GM10248 (cell line): ENCODE measurements at regions not wholly inside any gene's neighbourhood (a gene's known extent, or its start where the extent isn't known, plus 50 kb on each side); places are given as distances from the start of the nearest gene placed in this dataset.

Experiments used
- CTCF ChIA-PET: fragments of 300-600 bp; sonication (Branson Sonifier 250); formaldehyde crosslinking; extraction: SDS; loops from one replicate; lab custom pipeline; 2021; ENCODE audit warnings: antibody characterized with exemption; lab: Yijun Ruan, JAX
- POLR2A ChIA-PET: fragments of 350-650 bp; sonication (Branson Sonifier 250); formaldehyde crosslinking; extraction: SDS; loops from one replicate; lab custom pipeline; 2020; ENCODE audit warnings: antibody characterized with exemption; lab: Yijun Ruan, JAX
- DNase-seq: peaks from one replicate; pipeline ENCODE4 v3.0.0; 2012; ENCODE audit errors: extremely low spot score
- CTCF ChIP-seq: IDR thresholded peaks from 2 replicates; pipeline ENCODE4 v1.5.1; 2012; ENCODE audit warnings: mild to moderate bottlenecking, low read depth; ENCODE audit errors: extremely low read depth, missing control alignments, control extremely low read depth

- TF ChIP-seq CTCF, result no peak
- ChIA-PET POLR2A (no interaction called here), CTCF (no interaction called here)
- no peak for DNase-seq
Observed at GRCh38 chr17:63099425-63099824, 133.4 kb downstream of the TANC2 start.

GRCh38 chr17:63102034-63102433, 136.0 kb downstream of the TANC2 start:
- no peak for TF ChIP-seq CTCF
- ChIA-PET POLR2A (no interaction called here), CTCF (no interaction called here)
- no peak for DNase-seq

GRCh38 chr17:63106050-63106449, 140.0 kb downstream of the TANC2 start:
- DNase-seq, result no peak
- POLR2A ChIA-PET, result no interaction called here
- CTCF ChIA-PET, result interaction anchor here (1.1 kb wide), 1 partner anchor 35 kb away, joined by 3 read pairs; no protein-coding TSS in a partner anchor
- TF ChIP-seq CTCF, result no peak

GRCh38 chr17:63109661-63110060, 143.6 kb downstream of the TANC2 start:
- CTCF ChIA-PET, result no interaction called here
- TF ChIP-seq CTCF, result no peak
- no peak for DNase-seq
- POLR2A ChIA-PET, result no interaction called here

GRCh38 chr17:63113167-63113566, 147.1 kb downstream of the TANC2 start:
- TF ChIP-seq CTCF, result no peak
- DNase-seq, result peak; percentile 11
- POLR2A ChIA-PET, result no interaction called here
- CTCF ChIA-PET, result interaction anchor here (3.2 kb wide), 1 partner anchor 294 kb away, joined by 11 read pairs; no protein-coding TSS in a partner anchor

GRCh38 chr17:63116228-63116627, 150.2 kb downstream of the TANC2 start:
- POLR2A ChIA-PET, result no interaction called here
- no peak for DNase-seq
- CTCF ChIA-PET, result interaction anchor here (1.3 to 3.2 kb wide), 3 partner anchors 11 to 291 kb away, joined by 5 to 9 read pairs (median 6); no protein-coding TSS in a partner anchor
- no peak for TF ChIP-seq CTCF
